HepG2 (cell line): ENCODE measurements at regions not wholly inside any gene's neighbourhood (a gene's known extent, or its start where the extent isn't known, plus 50 kb on each side); places are given as distances from the start of the nearest gene placed in this dataset.

Source experiments
- FOXP4 ChIP-seq: sonication (generic); formaldehyde crosslinking; IDR thresholded peaks from 2 replicates; pipeline ENCODE4 v1.4.0; 2020; ENCODE audit warnings: missing genetic modification reagents
- GTF2F1 ChIP-seq: fragments of 150-350 bp; IDR thresholded peaks from 2 replicates; pipeline ENCODE4 v1.6.1; 2014; ENCODE audit warnings: low read length
- NFATC3 ChIP-seq: sonication (generic); formaldehyde crosslinking; IDR thresholded peaks from 2 replicates; pipeline ENCODE4 v1.5.1; 2020; ENCODE audit warnings: mild to moderate bottlenecking, missing genetic modification reagents
- ZNF124 ChIP-seq: sonication (generic); formaldehyde crosslinking; IDR thresholded peaks from 2 replicates; pipeline ENCODE4 v1.4.0; 2020; ENCODE audit warnings: missing genetic modification reagents
- TF ChIP-seq, protein P1 (sequence below): sonication (generic); formaldehyde crosslinking; IDR thresholded peaks from 2 replicates; pipeline ENCODE4 v1.5.0; 2020; ENCODE audit warnings: mild to moderate bottlenecking, missing genetic modification reagents, moderate library complexity

DNA sequence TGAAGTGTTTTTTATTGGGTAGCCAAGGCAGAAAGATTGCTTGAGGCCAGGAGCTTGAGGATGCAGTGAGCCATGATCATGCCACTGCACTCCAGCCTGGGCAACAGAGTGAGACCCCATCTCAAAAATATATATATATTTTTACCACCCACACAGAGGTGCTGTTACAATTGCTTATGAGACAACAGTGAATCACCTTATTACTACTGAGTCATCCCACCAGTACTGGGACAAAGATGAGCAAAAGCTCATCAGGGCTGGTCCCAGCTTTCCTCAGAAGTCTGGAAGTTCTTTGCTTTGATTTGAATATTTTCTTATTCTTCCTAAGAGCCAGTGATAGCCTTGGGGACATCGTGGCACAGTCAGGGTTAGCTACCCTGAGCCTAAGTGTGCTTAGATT is 207.7 kb downstream of the SOX2 start:
- TF ChIP-seq, protein P1, sequence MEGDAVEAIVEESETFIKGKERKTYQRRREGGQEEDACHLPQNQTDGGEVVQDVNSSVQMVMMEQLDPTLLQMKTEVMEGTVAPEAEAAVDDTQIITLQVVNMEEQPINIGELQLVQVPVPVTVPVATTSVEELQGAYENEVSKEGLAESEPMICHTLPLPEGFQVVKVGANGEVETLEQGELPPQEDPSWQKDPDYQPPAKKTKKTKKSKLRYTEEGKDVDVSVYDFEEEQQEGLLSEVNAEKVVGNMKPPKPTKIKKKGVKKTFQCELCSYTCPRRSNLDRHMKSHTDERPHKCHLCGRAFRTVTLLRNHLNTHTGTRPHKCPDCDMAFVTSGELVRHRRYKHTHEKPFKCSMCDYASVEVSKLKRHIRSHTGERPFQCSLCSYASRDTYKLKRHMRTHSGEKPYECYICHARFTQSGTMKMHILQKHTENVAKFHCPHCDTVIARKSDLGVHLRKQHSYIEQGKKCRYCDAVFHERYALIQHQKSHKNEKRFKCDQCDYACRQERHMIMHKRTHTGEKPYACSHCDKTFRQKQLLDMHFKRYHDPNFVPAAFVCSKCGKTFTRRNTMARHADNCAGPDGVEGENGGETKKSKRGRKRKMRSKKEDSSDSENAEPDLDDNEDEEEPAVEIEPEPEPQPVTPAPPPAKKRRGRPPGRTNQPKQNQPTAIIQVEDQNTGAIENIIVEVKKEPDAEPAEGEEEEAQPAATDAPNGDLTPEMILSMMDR (CRISPR knock-in tag), result no peak
- TF ChIP-seq FOXP4 (no peak), NFATC3 (CRISPR knock-in tag) (no peak), GTF2F1 (no peak), ZNF124 (CRISPR knock-in tag) (no peak)
